ENCODE measurements at regions not wholly inside any gene's neighbourhood (a gene's known extent, or its start where the extent isn't known, plus 50 kb on each side); places are given as distances from the start of the nearest gene placed in this dataset.

DNA sequence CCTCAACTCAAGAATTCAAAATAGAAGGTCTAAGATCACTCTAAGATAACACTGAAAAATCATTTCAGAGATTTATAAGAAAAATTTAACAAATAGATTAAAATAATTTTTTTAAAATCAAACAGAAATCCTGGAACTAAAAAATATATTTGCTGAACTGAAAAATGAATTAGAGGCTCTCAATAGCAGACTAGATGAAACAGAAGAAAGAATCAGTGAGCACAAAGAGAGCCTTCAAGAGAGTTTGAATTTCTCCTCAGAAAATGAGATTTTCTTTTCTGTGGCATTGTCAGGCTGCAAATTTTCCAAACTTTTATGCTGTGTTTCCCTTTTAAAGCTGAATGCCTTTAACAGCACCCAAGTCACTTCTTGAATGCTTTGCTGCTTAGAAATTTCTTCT lies 335.0 kb upstream of the SLC7A11 start:
- H3K18ac ChIP-seq (ENCODE audit: low read depth, low read length), result no peak overlapping the region
- H2AK9ac ChIP-seq (replicated peaks; ENCODE audit: low read depth, low read length, poor library complexity), result no peak overlapping the region
- H3K9me3 ChIP-seq (ENCODE audit: control insufficient read depth, insufficient read depth, low read length), result peaks cover 4% of the 10 kb centered on the region; the same call in 1 of the 2 replicates
- no peak overlapping the region for H3K4me2 ChIP-seq (ENCODE audit: low read depth, low read length)
- no peak overlapping the region for H4K8ac ChIP-seq (ENCODE audit: low read depth in 2 of 2, low read length in 2 of 2)
- no peak overlapping the region for H3K4ac ChIP-seq (ENCODE audit: low read depth, low read length)
- ATAC-seq (ENCODE audit: low read depth) (no peak), DNase-seq (no peak)
- no peak overlapping the region for H2AFZ ChIP-seq (replicated peaks; ENCODE audit: low read length, poor library complexity)
- no TSS peak for BruUV-seq (replicated peaks)
- dilution Hi-C loops (cut with HindIII; ENCODE audit: low sequenced_read_pairs, unreplicated experiment) (no loop called here), in situ Hi-C loops (cut with MboI; ENCODE audit: low sequenced_read_pairs) (no loop called here), intact Hi-C loops (cut with micrococcal nuclease) (loop anchor here (2.0 kb wide), 4 partner anchors 294 to 756 kb away; no protein-coding TSS in a partner anchor)
- no peaks in the 10 kb centered on the region for H3K27me3 ChIP-seq (ENCODE audit: control insufficient read depth, insufficient read depth, low read length)
- POLR2A ChIA-PET (ENCODE audit: unreplicated experiment), result no interaction called here
- no peaks in the 10 kb centered on the region for H3K79me1 ChIP-seq (ENCODE audit: low read depth in 1 of 2, low read length in 2 of 2)
- H3K27ac ChIP-seq (ENCODE audit: insufficient read depth, low read length), result no peak overlapping the region
- no peak overlapping the region for H4K91ac ChIP-seq (ENCODE audit: insufficient read depth, low read depth, low read length)
- H3K56ac ChIP-seq (ENCODE audit: extremely low read depth, insufficient read depth, low read length), result no peak overlapping the region
- no peak overlapping the region for H2BK5ac ChIP-seq (ENCODE audit: low read depth, low read length, poor library complexity, severe bottlenecking)
- H2BK15ac ChIP-seq (ENCODE audit: low read depth, low read length), result no peak overlapping the region
- H3K23ac ChIP-seq (ENCODE audit: low read depth, low read length), result no peak overlapping the region
- H2BK20ac ChIP-seq (ENCODE audit: low read depth, low read length), result no peak overlapping the region
- CTCF ChIA-PET, result interaction anchor here (1.0 to 1.2 kb wide), 4 partner anchors 101 to 390 kb away, joined by 3 to 6 read pairs (median 3); no protein-coding TSS in a partner anchor
- no peaks in the 10 kb centered on the region for H3K4me1 ChIP-seq (ENCODE audit: control insufficient read depth, insufficient read depth, low read length)
- H2BK120ac ChIP-seq (ENCODE audit: low read depth, low read length), result no peak overlapping the region
- H3K4me3 ChIP-seq (ENCODE audit: insufficient read depth, low read depth, low read length), result no peak overlapping the region
- H3K9ac ChIP-seq (ENCODE audit: low read depth, low read length), result no peak overlapping the region
- no peaks in the 10 kb centered on the region for H3K9me1 ChIP-seq (ENCODE audit: insufficient read depth, low read length)
- TF ChIP-seq CTCF (conservative IDR thresholded peaks at IDR 0.05; ENCODE audit: low read depth, low read length) (no peak), CEBPB (IDR thresholded peaks at IDR 0.05; ENCODE audit: low read depth, low read length) (no peak), MAZ (IDR thresholded peaks at IDR 0.05; ENCODE audit: borderline replicate concordance, low read depth, low read length) (no peak), POLR2A (IDR thresholded peaks at IDR 0.05; ENCODE audit: low read depth, low read length) (no peak), MXI1 (IDR thresholded peaks at IDR 0.05; ENCODE audit: borderline replicate concordance, low read depth, low read length) (no peak), SMC3 (IDR thresholded peaks at IDR 0.05; ENCODE audit: low read depth, low read length) (no peak), FOS (IDR thresholded peaks at IDR 0.05; ENCODE audit: low read depth, low read length) (no peak), BHLHE40 (IDR thresholded peaks at IDR 0.05; ENCODE audit: low read depth, low read length) (no peak), CHD1 (IDR thresholded peaks at IDR 0.05; ENCODE audit: low read depth, low read length) (no peak), RFX5 (IDR thresholded peaks at IDR 0.05; ENCODE audit: low read depth, low read length) (no peak), NFE2L2 (IDR thresholded peaks at IDR 0.05; ENCODE audit: low read depth, low read length) (no peak), USF2 (IDR thresholded peaks at IDR 0.05; ENCODE audit: low read depth, low read length) (no peak), RAD21 (IDR thresholded peaks at IDR 0.05; ENCODE audit: low read length) (no peak), MAFK (IDR thresholded peaks at IDR 0.05; ENCODE audit: low read depth, low read length) (no peak), RCOR1 (IDR thresholded peaks at IDR 0.05; ENCODE audit: insufficient replicate concordance, low read length) (no peak)
- TF ChIP-seq, protein P1, sequence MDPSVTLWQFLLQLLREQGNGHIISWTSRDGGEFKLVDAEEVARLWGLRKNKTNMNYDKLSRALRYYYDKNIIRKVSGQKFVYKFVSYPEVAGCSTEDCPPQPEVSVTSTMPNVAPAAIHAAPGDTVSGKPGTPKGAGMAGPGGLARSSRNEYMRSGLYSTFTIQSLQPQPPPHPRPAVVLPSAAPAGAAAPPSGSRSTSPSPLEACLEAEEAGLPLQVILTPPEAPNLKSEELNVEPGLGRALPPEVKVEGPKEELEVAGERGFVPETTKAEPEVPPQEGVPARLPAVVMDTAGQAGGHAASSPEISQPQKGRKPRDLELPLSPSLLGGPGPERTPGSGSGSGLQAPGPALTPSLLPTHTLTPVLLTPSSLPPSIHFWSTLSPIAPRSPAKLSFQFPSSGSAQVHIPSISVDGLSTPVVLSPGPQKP (IDR thresholded peaks at IDR 0.05; ENCODE audit: borderline replicate concordance, low read depth, low read length), result no peak
- no peaks in the 10 kb centered on the region for H3K36me3 ChIP-seq (ENCODE audit: control insufficient read depth, insufficient read depth, low read length)
- H3K14ac ChIP-seq (replicated peaks; ENCODE audit: low read depth, low read length), result no peak overlapping the region
- no peaks in the 10 kb centered on the region for H4K20me1 ChIP-seq (ENCODE audit: insufficient read depth, low read length)
- no peak overlapping the region for H4K5ac ChIP-seq (ENCODE audit: low read depth, low read length)
- H2AK5ac ChIP-seq (ENCODE audit: low read depth, low read length), result no peak overlapping the region
